ENCODE measurements at regions not wholly inside any gene's neighbourhood (a gene's known extent, or its start where the extent isn't known, plus 50 kb on each side); places are given as distances from the start of the nearest gene placed in this dataset.

- TF ChIP-seq JUND (IDR thresholded peaks at IDR 0.05) (no peak), CTCF (IDR thresholded peaks at IDR 0.05) (no peak), MEF2A (IDR thresholded peaks at IDR 0.05; ENCODE audit: borderline replicate concordance, low read depth) (no peak), IRF3 (IDR thresholded peaks at IDR 0.05; ENCODE audit: low read depth, low read length) (no peak), EP300 (IDR thresholded peaks at IDR 0.05; ENCODE audit: borderline replicate concordance in 1 of 2, low read depth in 1 of 2, low read length in 1 of 2) (no peak)
These were observed 207.5 kb downstream of the SETD4 start for GRCh38 chr21:35852820-35853219.

Measured in SK-N-SH (cell line).